GM18505 (cell line): ENCODE measurements at regions not wholly inside any gene's neighbourhood (a gene's known extent, or its start where the extent isn't known, plus 50 kb on each side); places are given as distances from the start of the nearest gene placed in this dataset.
A peak's percentile ranks its signal among the peaks of the same experiment; 100 is the strongest.

Experiments used
- ATAC-seq: cut with Tn5 transposase; IDR thresholded peaks from one replicate; pipeline ENCODE4 v1.9.1; 2021; ENCODE audit not compliant: unreplicated experiment
- POLR2A ChIP-seq: IDR thresholded peaks from 4 replicates; pipeline ENCODE4 v1.6.1; 2011; ENCODE audit warnings: borderline replicate concordance; ENCODE audit not compliant: insufficient read depth, insufficient read length; ENCODE audit errors: extremely low read depth

GRCh38 chr5:68374796-68375518 lies 159.4 kb downstream of the PIK3R1 start:
- peak; percentile 43 for ATAC-seq
- no peak for TF ChIP-seq POLR2A

DNA sequence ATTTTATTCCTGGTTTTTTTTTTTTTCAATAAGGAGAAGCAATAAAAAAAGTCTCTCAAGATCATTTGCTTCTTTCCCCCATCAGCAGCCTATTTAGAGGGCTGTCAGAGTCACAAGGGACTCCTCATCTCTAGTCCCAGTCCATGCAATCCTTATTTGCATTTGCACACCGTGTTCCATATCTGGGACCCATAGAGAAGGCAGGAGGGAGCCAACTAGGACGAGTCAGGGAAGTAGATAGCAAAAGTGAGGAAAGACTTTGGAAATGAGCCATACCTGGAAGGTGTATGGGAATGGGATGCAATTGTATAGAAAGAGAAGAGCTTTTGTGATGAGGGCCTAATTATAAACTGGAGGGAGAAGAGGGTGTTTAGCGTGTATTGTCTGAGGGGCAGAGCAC lies 160.0 kb downstream of the PIK3R1 start:
- TF ChIP-seq POLR2A = no peak
- ATAC-seq = no peak

- TF ChIP-seq POLR2A = no peak
- no peak for ATAC-seq
Observed at GRCh38 chr5:68376935-68377334, 161.4 kb downstream of the PIK3R1 start.

GRCh38 chr5:68377733-68378132 lies 162.2 kb downstream of the PIK3R1 start:
- no peak for ATAC-seq
- no peak for TF ChIP-seq POLR2A

DNA sequence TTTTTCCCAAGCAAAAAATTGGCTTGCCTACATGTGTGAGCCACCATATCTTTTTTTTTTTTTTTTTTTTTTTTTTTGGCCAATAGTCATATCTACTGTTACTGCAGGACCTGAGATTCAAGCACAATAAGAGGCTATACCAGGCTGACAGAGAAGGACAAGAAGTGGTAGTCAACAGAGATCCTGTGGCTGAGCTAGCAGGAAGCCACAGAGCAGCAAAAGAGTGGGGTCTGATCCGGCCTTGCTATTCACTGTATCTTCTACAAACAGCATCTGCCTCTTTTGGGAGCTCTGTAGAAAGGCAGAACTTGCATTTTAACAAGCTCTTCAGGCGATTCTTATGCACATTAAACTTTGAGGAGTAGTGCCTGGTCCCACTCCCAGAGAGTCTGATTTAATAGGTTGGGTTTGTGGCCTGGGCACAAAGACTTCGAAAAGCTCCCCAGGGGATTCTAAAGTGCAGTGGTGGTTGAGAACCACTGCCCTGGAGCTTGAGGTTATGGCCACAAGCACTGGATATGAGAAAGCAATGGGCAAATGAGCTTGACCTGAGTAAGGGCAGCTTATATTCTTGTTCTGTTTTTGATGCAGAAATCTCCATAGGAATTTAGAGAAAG lies 162.8 kb downstream of the PIK3R1 start:
- TF ChIP-seq POLR2A = no peak

DNA sequence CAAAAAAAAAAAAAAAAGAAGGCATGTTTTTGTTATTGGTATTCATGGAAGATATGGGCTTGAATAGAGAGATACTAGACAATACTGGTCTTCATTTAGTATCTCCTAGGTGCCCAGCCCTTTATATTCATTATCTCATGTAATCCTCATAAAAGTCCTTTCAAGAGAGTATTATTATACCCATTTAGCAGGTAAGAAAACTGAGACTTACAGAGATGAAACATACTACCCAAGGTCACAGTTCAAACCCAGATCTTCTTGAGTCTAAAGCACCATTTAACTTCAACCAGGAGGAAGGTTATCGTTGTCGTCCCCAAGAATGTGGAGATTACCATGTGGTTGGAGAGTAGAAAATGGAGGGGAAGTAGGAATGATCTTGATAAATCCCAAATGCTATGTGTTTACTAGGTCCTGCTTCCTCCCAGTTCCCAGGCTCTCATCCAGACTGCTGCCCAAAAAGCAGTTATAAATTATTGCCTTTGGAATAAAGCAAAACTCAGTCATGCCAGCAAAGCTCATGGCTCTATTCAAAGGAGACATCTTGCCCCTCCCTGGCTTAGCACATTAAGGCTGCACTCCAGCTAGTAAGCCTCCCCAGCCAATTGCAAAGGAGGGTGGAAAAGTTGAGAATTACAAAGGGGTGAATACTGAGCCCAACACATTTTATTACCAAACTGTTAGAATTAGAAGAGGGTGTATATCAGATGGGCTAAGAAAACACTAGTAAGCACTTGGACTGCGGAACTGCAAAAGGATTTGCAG lies 163.9 kb downstream of the PIK3R1 start:
- TF ChIP-seq POLR2A = no peak
- no peak for ATAC-seq

More for the DNA sequence above, 162.8 kb downstream of the PIK3R1 start:
- peak; percentile 66 for ATAC-seq

DNA sequence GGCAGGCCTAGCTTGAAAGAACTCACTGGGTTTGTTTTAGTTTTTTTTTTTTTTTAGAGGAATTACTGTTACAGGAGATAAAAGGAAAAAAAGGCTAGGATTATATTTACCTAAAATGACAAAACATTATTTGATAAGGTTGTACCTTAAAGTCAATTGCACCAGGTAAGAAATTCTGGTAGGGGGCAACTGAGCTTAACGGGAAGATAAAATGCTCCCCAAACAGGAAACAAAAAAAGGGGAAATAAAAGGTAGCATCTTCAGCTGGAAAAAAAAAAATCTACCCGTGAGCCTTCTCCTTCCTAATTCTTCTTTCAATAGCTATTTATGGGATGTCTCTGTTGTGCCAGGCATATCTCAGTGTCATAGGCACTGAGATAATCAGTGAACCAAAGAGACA lies 164.5 kb downstream of the PIK3R1 start:
- no peak for TF ChIP-seq POLR2A
- ATAC-seq = no peak

DNA sequence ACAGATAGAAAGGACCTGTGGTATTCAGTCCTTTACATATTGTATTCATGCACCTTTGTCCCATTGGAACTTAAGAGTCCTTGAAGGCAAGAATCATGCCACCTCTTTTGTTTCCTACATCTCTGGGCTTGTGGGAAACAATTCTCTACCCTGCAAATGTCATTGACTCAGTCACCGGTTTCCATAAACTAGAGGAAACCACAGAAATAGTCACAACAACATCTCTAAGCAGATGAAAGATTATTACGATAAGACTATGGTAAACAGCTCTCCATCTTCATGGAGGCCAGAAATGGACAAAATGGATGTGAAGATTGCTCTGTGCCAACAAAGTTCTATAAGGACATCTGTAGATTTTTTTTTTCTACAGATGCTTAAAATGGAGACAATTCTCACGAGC lies 165.5 kb downstream of the PIK3R1 start:
- no peak for TF ChIP-seq POLR2A
- ATAC-seq = no peak

- TF ChIP-seq POLR2A = no peak
Observed at GRCh38 chr5:68381909-68382308, 166.4 kb downstream of the PIK3R1 start.

GRCh38 chr5:68382640-68383039 lies 167.1 kb downstream of the PIK3R1 start:
- no peak for TF ChIP-seq POLR2A
- ATAC-seq = no peak

More at GRCh38 chr5:68381909-68382308, 166.4 kb downstream of the PIK3R1 start:
- ATAC-seq = no peak

DNA sequence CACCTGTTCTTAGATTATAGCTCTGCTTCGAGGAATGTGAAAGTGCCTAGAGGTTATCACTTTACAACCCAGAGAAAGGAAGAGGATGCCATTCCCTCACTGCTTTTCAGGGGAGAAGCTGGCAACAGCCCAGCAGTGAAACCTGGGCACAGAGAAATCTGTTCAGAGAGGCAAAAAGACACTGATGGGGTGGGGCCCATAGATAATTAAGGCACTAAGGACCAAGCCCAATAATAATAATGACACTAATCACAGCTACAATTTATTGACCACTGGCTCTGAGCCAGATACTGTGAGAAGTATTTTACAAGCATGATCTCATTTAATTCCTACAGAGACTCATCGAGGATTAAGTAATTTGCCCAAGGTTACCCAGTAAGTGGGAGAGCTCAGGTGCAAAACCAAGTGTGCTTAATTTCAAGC lies 168.3 kb downstream of the PIK3R1 start:
- TF ChIP-seq POLR2A = no peak
- no peak for ATAC-seq

GRCh38 chr5:68384936-68385594 lies 169.5 kb downstream of the PIK3R1 start:
- TF ChIP-seq POLR2A = no peak
- ATAC-seq = no peak

DNA sequence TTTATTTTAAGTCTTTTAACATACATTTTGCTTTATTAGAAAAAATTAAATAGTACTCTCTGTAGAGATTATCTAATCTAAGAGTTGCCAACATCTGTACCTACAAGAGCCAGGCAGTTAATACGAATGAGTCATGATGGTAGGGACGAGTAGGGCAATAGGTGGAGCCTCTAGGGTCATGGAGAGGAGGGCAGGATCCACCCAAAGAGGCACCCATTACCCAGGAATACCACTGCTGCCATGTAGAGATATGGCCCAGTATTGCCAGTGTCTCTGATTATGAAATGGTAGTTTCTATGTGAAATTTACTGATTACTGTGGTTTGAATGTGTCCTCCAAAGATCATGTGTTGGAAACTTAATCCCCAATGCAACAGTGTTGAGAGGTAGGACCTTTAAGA lies 170.4 kb downstream of the PIK3R1 start:
- no peak for TF ChIP-seq POLR2A
- ATAC-seq = no peak
